B cell (primary cell): ENCODE measurements at regions not wholly inside any gene's neighbourhood (a gene's known extent, or its start where the extent isn't known, plus 50 kb on each side); places are given as distances from the start of the nearest gene placed in this dataset.

Experiments used
- ATAC-seq: fragments of 200-7000 bp; cut with Tn5 transposase; one replicate; pipeline ENCODE4 v1.10.0; 2021; ENCODE audit warnings: low read depth, mild to moderate bottlenecking, moderate number of reproducible peaks, moderate library complexity
- CTCF ChIA-PET: fragments of 350-600 bp; sonication (Branson Sonifier 250); formaldehyde crosslinking; loops from one replicate; lab custom pipeline; 2021; ENCODE audit warnings: antibody characterized with exemption, inconsistent platforms; lab: Charles Lee
- POLR2A ChIA-PET: fragments of 350-600 bp; sonication (Branson Sonifier 250); formaldehyde crosslinking; loops from one replicate; lab custom pipeline; 2021; ENCODE audit warnings: antibody characterized with exemption; lab: Charles Lee
- DNase-seq: peaks from one replicate; pipeline ENCODE4 v3.0.0; 2013
- H2AFZ ChIP-seq: 2 replicates; pipeline ENCODE4 v1.6.1; 2012; ENCODE audit warnings: mild to moderate bottlenecking, low read depth, low read length; ENCODE audit not compliant: insufficient read depth, poor library complexity, severe bottlenecking
- H3K27ac ChIP-seq, 2 donors: 1 replicate in 1 of 2; 2 replicates in 1 of 2; pipeline ENCODE4 v1.5.1; 2012 to 2013; ENCODE audit warnings: low read length in 2 of 2, mild to moderate bottlenecking in 2 of 2, moderate library complexity in 1 of 2
- H3K27me3 ChIP-seq, 4 experiments: fragments of 200-600 bp in 1 of 4; sonication (generic) in 1 of 4; replicated peaks in 1 of 4; 1 replicate in 2 of 4; 2 replicates in 2 of 4; pipeline versions ENCODE4 v1.6.1 to v1.7.0; 2013 to 2016; ENCODE audit warnings: low read length in 3 of 4, mild to moderate bottlenecking in 2 of 4, mixed read lengths in 1 of 4, moderate library complexity in 1 of 4; ENCODE audit not compliant: insufficient read depth in 4 of 4, control insufficient read depth in 3 of 4; ENCODE audit errors: control extremely low read depth in 1 of 4
- H3K36me3 ChIP-seq, 2 experiments: replicated peaks in 1 of 2; 1 replicate in 1 of 2; 2 replicates in 1 of 2; pipeline versions ENCODE4 v1.6.1 to v1.7.1; 2013; ENCODE audit warnings: low read length in 1 of 2; ENCODE audit not compliant: insufficient read depth in 2 of 2, control insufficient read depth in 1 of 2; ENCODE audit errors: control extremely low read depth in 1 of 2, extremely low read depth in 1 of 2
- H3K4me1 ChIP-seq, 2 donors: fragments of 200-600 bp in 1 of 2; sonication (generic) in 1 of 2; 1 replicate in 1 of 2; 2 replicates in 1 of 2; pipeline versions ENCODE4 v1.5.1 to v1.6.1; 2013 to 2017; ENCODE audit warnings: low read length in 2 of 2; ENCODE audit not compliant: control insufficient read depth in 2 of 2, insufficient read depth in 2 of 2
- H3K4me2 ChIP-seq: replicated peaks from 2 replicates; pipeline ENCODE3; 2012; ENCODE audit warnings: mild to moderate bottlenecking, low read depth, low read length; ENCODE audit not compliant: poor library complexity, severe bottlenecking
- H3K4me3 ChIP-seq, 5 experiments: fragments of 200-600 bp in 1 of 5; sonication (generic) in 1 of 5; 1 replicate in 3 of 5; 2 replicates in 2 of 5; pipeline versions ENCODE4 v1.5.1 to v1.7.0; 2011 to 2016; ENCODE audit warnings: low read length in 4 of 5, mild to moderate bottlenecking in 4 of 5, low read depth in 2 of 5, control low read depth in 1 of 5, moderate library complexity in 1 of 5; ENCODE audit not compliant: insufficient read depth in 1 of 5; ENCODE audit errors: control extremely low read depth in 1 of 5, extremely low read depth in 1 of 5
- H3K79me2 ChIP-seq: fragments of 200-600 bp; sonication (generic); one replicate; pipeline ENCODE4 v1.6.0; 2016; ENCODE audit warnings: low read length; ENCODE audit not compliant: control insufficient read depth, insufficient read depth
- H3K9ac ChIP-seq: fragments of 200-600 bp; sonication (generic); 2 replicates; pipeline ENCODE4 v1.6.1; 2017; ENCODE audit warnings: mild to moderate bottlenecking, low read length, moderate library complexity
- H3K9me3 ChIP-seq, 3 donors: one replicate each; pipeline versions ENCODE4 v1.6.1 to v1.7.1; 2013; ENCODE audit warnings: low read length in 2 of 3; ENCODE audit not compliant: control insufficient read depth in 2 of 3, insufficient read depth in 1 of 3; ENCODE audit errors: control extremely low read depth in 1 of 3
- H4K20me1 ChIP-seq: 2 replicates; pipeline ENCODE4 v1.6.0; 2012; ENCODE audit warnings: mild to moderate bottlenecking, low read length; ENCODE audit not compliant: insufficient read depth, control insufficient read depth, poor library complexity, severe bottlenecking
- H3K27ac Mint-ChIP-seq: one replicate; pipeline ENCODE4 v1.8.0; 2021; ENCODE audit warnings: mixed read lengths
- H3K27me3 Mint-ChIP-seq: one replicate; pipeline ENCODE4 v1.8.0; 2021; ENCODE audit warnings: mixed read lengths
- H3K4me1 Mint-ChIP-seq: one replicate; pipeline ENCODE4 v1.8.0; 2021; ENCODE audit warnings: mixed read lengths
- H3K4me3 Mint-ChIP-seq: one replicate; pipeline ENCODE4 v1.8.0; 2021; ENCODE audit warnings: mixed read lengths
- H3K9me3 Mint-ChIP-seq: one replicate; pipeline ENCODE4 v1.8.0; 2022; ENCODE audit warnings: mixed read lengths; ENCODE audit not compliant: insufficient read depth
- EZH2 ChIP-seq: IDR thresholded peaks from 2 replicates; pipeline ENCODE4 v1.6.1; 2012; ENCODE audit warnings: borderline replicate concordance, low read depth, mild to moderate bottlenecking, moderate library complexity, low read length; ENCODE audit not compliant: insufficient read depth, poor library complexity, severe bottlenecking
- WGBS: methylation state at CpG from one replicate; pipeline ENCODE4 v1.1.5; 2013; ENCODE audit warnings: missing lambda C conversion rate; ENCODE audit not compliant: insufficient coverage; 5-methylcytosine and 5-hydroxymethylcytosine counted together
- intact Hi-C: fragments of 100-400 bp; cut with micrococcal nuclease; formaldehyde crosslinking; loops from one replicate; pipeline ENCODE4 v1.10.0; 2022
- TF ChIP-seq, protein P1 (sequence below): fragments of 200-600 bp; IDR thresholded peaks from one replicate; pipeline ENCODE4 v1.8.0; 2022; ENCODE audit warnings: antibody characterized with exemption, mild to moderate bottlenecking

GRCh38 chr7:109635374-109635773 lies 1065.7 kb downstream of the DNAJB9 start:
- no peaks in the 10 kb centered on the region for H3K9me3 ChIP-seq
- TF ChIP-seq, protein P1, sequence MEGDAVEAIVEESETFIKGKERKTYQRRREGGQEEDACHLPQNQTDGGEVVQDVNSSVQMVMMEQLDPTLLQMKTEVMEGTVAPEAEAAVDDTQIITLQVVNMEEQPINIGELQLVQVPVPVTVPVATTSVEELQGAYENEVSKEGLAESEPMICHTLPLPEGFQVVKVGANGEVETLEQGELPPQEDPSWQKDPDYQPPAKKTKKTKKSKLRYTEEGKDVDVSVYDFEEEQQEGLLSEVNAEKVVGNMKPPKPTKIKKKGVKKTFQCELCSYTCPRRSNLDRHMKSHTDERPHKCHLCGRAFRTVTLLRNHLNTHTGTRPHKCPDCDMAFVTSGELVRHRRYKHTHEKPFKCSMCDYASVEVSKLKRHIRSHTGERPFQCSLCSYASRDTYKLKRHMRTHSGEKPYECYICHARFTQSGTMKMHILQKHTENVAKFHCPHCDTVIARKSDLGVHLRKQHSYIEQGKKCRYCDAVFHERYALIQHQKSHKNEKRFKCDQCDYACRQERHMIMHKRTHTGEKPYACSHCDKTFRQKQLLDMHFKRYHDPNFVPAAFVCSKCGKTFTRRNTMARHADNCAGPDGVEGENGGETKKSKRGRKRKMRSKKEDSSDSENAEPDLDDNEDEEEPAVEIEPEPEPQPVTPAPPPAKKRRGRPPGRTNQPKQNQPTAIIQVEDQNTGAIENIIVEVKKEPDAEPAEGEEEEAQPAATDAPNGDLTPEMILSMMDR = no peak
- no peak for TF ChIP-seq EZH2
- ChIA-PET CTCF (no interaction called here), POLR2A (no interaction called here)
- H3K4me2 ChIP-seq = no peak overlapping the region
- no peaks in the 10 kb centered on the region for H3K36me3 ChIP-seq
- H3K27ac ChIP-seq = no peak overlapping the region
- H3K27me3 ChIP-seq = no peaks in the 10 kb centered on the region
- no peak overlapping the region for H3K4me3 Mint-ChIP-seq
- no peak overlapping the region for H3K9ac ChIP-seq
- DNase-seq (no peak), ATAC-seq (no peak)
- no peaks in the 10 kb centered on the region for H3K79me2 ChIP-seq
- H3K4me1 ChIP-seq = no peaks in the 10 kb centered on the region
- no peak overlapping the region for H3K27ac Mint-ChIP-seq
- no peak overlapping the region for H2AFZ ChIP-seq
- WGBS = no CpG with 5 or more reads among the region's 3 CpGs
- H4K20me1 ChIP-seq = no peaks in the 10 kb centered on the region
- no peaks in the 10 kb centered on the region for H3K4me1 Mint-ChIP-seq
- H3K27me3 Mint-ChIP-seq = no peaks in the 10 kb centered on the region
- H3K4me3 ChIP-seq = no peak overlapping the region
- intact Hi-C loops = no loop called here
- H3K9me3 Mint-ChIP-seq = peaks cover 9% of the 10 kb centered on the region

DNA sequence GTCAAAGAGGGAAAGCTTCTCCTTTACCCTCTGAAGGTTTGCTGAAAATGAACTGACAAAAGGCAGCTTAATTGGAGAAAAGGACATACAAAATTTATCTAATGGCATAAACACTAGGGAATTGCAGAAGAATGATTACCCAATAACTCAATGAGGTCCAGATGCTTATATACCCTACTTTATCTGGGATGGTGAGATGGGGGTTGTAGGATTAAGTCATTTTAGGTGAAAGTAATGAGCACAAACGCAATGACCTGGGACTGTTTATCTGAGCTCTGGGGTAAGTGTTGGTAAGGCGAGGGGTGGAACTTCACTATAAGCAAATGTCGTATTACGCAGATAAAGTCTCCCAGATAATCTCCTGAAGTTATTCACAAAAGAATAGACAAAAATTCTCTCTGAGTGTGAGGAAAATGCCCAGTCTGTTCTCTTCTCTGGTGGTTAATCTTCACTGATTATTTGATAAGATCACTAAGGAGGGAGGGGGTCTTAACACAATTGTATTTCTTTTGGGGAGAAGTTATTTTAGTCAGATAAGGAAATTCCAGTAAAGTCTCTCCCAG lies 1067.8 kb downstream of the DNAJB9 start:
- Mint-ChIP-seq H3K27me3 (no peaks in the 10 kb centered on the region), H3K27ac (no peak overlapping the region), H3K4me1 (no peaks in the 10 kb centered on the region), H3K9me3 (peaks cover 4% of the 10 kb centered on the region), H3K4me3 (no peak overlapping the region)
- Histone ChIP-seq H4K20me1 (no peaks in the 10 kb centered on the region), H3K4me1 (no peaks in the 10 kb centered on the region), H3K9me3 (no peaks in the 10 kb centered on the region), H3K79me2 (no peaks in the 10 kb centered on the region), H3K27me3 (no peaks in the 10 kb centered on the region), H3K36me3 (no peaks in the 10 kb centered on the region), H2AFZ (no peak overlapping the region), H3K4me2 (no peak overlapping the region), H3K27ac (no peak overlapping the region), H3K9ac (no peak overlapping the region), H3K4me3 (no peak overlapping the region)
- DNase-seq (no peak), ATAC-seq (no peak)
- intact Hi-C loops = no loop called here
- CTCF ChIA-PET = no interaction called here
- no peak for TF ChIP-seq EZH2
- TF ChIP-seq, protein P1 = no peak
- POLR2A ChIA-PET = no interaction called here
- no CpG with 5 or more reads among the region's 4 CpGs for WGBS
